Endothelial cell (in vitro differentiated cells): ENCODE measurements at regions not wholly inside any gene's neighbourhood (a gene's known extent, or its start where the extent isn't known, plus 50 kb on each side); places are given as distances from the start of the nearest gene placed in this dataset.
"Not testable (repeated sequence)": the region's sequence is repeated elsewhere in the genome, so short reads cannot be mapped to it uniquely, and the experiment has no call there.

Source experiments
- DNase-seq: peaks from one replicate; pipeline ENCODE4 v3.0.0; 2021; ENCODE audit warnings: low spot score
- H3K27ac Mint-ChIP-seq: one replicate; pipeline ENCODE4 v1.8.0; 2021; ENCODE audit warnings: mixed read lengths, inconsistent platforms; ENCODE audit not compliant: unreplicated experiment
- H3K27me3 Mint-ChIP-seq: one replicate; pipeline ENCODE4 v1.8.0; 2021; ENCODE audit warnings: mild to moderate bottlenecking, moderate library complexity, mixed read lengths, inconsistent platforms; ENCODE audit not compliant: unreplicated experiment
- H3K36me3 Mint-ChIP-seq: one replicate; pipeline ENCODE4 v1.8.0; 2021; ENCODE audit warnings: mild to moderate bottlenecking, low read depth, mixed read lengths, inconsistent platforms; ENCODE audit not compliant: unreplicated experiment
- H3K4me1 Mint-ChIP-seq: one replicate; pipeline ENCODE4 v1.8.0; 2021; ENCODE audit warnings: mild to moderate bottlenecking, mixed read lengths, inconsistent platforms; ENCODE audit not compliant: unreplicated experiment
- H3K4me3 Mint-ChIP-seq: one replicate; pipeline ENCODE4 v1.8.0; 2021; ENCODE audit warnings: mild to moderate bottlenecking, mixed read lengths, inconsistent platforms; ENCODE audit not compliant: unreplicated experiment
- H3K9me3 Mint-ChIP-seq: one replicate; pipeline ENCODE4 v1.8.0; 2021; ENCODE audit warnings: mixed read lengths, inconsistent platforms; ENCODE audit not compliant: unreplicated experiment
- CTCF ChIP-seq: fragments of 200-600 bp; sonication (generic); IDR thresholded peaks from one replicate; pipeline ENCODE4 v1.5.0; 2021; ENCODE audit warnings: antibody characterized with exemption; ENCODE audit not compliant: unreplicated experiment

GRCh38 chr6:126724821-126725220 lies 384.9 kb downstream of the CENPW start:
- peaks cover 9% of the 10 kb centered on the region for H3K9me3 Mint-ChIP-seq
- peaks cover 9% of the 10 kb centered on the region for H3K36me3 Mint-ChIP-seq
- H3K27me3 Mint-ChIP-seq = no peaks in the 10 kb centered on the region
- no peaks in the 10 kb centered on the region for H3K4me1 Mint-ChIP-seq
- no peak overlapping the region for H3K27ac Mint-ChIP-seq
- no peak for DNase-seq
- no peak for TF ChIP-seq CTCF
- no peak overlapping the region for H3K4me3 Mint-ChIP-seq

- not testable (repeated sequence) for H3K27me3 Mint-ChIP-seq, DNase-seq, H3K27ac Mint-ChIP-seq, H3K4me1 Mint-ChIP-seq, H3K4me3 Mint-ChIP-seq, H3K9me3 Mint-ChIP-seq, H3K36me3 Mint-ChIP-seq
These were observed 386.5 kb downstream of the CENPW start for GRCh38 chr6:126726454-126726853.

- H3K4me3 Mint-ChIP-seq = no peak overlapping the region
- H3K27me3 Mint-ChIP-seq = peaks cover 1% of the 10 kb centered on the region
- DNase-seq = no peak
- H3K9me3 Mint-ChIP-seq = no peaks in the 10 kb centered on the region
- H3K27ac Mint-ChIP-seq = no peak overlapping the region
- H3K36me3 Mint-ChIP-seq = no peaks in the 10 kb centered on the region
- no peak for TF ChIP-seq CTCF
- H3K4me1 Mint-ChIP-seq = peaks cover 13% of the 10 kb centered on the region
These were observed 380.3 kb upstream of the RSPO3 start for GRCh38 chr6:126738146-126738545.

- no peak for TF ChIP-seq CTCF
- Mint-ChIP-seq H3K4me1 (peaks cover 13% of the 10 kb centered on the region), H3K27me3 (peaks cover 1% of the 10 kb centered on the region), H3K4me3 (no peak overlapping the region), H3K36me3 (no peaks in the 10 kb centered on the region), H3K27ac (no peak overlapping the region), H3K9me3 (no peaks in the 10 kb centered on the region)
- no peak for DNase-seq
These were observed 379.8 kb upstream of the RSPO3 start for GRCh38 chr6:126738641-126739040.

GRCh38 chr6:126743076-126743475 lies 375.4 kb upstream of the RSPO3 start:
- H3K36me3 Mint-ChIP-seq = no peaks in the 10 kb centered on the region
- no peak overlapping the region for H3K27ac Mint-ChIP-seq
- H3K4me3 Mint-ChIP-seq = no peak overlapping the region
- DNase-seq = no peak
- no peaks in the 10 kb centered on the region for H3K4me1 Mint-ChIP-seq
- no peaks in the 10 kb centered on the region for H3K27me3 Mint-ChIP-seq
- no peaks in the 10 kb centered on the region for H3K9me3 Mint-ChIP-seq
- TF ChIP-seq CTCF = no peak
